GM21367 (cell line): ENCODE measurements at regions not wholly inside any gene's neighbourhood (a gene's known extent, or its start where the extent isn't known, plus 50 kb on each side); places are given as distances from the start of the nearest gene placed in this dataset.
"Not testable (repeated sequence)": the region's sequence is repeated elsewhere in the genome, so short reads cannot be mapped to it uniquely, and the experiment has no call there.

ENCODE experiments used
- ATAC-seq: cut with Tn5 transposase; IDR thresholded peaks from one replicate; pipeline ENCODE4 v1.9.1; 2021; ENCODE audit not compliant: unreplicated experiment

DNA sequence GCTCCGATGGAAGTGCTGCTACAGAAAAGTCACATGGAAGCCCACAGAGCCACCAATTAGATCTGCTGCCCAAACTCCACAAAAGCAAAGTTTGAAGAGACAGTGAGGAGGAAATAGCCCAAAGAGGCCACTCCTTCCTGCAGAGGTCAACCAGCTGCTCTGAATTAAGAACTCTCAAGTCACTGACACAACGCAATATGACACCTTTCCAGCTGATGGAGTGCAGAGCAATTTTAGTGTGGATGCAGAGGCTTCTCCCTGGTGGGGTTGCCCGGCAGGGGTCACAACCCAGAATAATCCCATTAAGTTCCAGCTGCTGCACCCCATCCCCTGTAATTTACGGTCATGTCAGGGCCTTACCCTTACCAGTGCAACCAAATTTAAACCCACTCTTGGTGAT lies 361.9 kb upstream of the JARID2 start:
- ATAC-seq: no peak

DNA sequence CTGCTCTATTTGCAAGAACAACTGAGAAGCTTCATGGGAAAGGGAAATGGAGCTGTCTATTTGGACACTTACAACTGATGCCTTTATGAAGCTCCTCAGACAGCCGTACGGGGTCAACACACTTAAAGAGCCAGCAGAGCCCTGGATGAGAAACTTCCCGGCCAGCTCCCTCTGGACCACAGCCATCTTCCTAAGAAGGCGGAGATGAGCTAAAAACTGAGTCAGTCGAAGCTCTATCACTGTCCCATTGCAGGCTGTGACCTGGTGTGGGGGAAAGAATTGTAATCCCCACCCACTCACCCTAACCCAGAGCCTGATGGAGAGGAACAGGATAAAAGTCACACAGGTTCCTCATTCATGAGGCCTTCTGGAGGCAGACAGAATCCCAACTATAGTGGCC lies 360.4 kb upstream of the JARID2 start:
- no peak for ATAC-seq

DNA sequence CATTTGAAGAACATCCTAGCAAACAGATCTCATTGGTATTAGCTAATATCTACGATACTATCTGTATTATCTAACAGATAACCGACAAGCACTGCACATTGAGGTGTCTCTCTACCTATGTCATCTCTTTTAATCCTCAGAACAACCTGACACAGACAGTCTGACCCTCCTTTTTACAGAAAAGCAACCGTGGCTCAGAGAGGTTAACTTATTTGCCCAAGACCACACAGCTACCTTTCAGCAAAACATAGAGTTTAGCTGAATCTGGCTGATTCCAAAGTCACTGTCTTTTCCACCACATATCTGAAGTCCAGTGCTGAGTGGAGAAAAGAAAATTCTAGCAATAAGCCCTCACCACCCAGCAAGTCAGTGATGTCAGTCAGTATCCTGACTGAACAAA lies 358.7 kb upstream of the JARID2 start:
- ATAC-seq: no peak

DNA sequence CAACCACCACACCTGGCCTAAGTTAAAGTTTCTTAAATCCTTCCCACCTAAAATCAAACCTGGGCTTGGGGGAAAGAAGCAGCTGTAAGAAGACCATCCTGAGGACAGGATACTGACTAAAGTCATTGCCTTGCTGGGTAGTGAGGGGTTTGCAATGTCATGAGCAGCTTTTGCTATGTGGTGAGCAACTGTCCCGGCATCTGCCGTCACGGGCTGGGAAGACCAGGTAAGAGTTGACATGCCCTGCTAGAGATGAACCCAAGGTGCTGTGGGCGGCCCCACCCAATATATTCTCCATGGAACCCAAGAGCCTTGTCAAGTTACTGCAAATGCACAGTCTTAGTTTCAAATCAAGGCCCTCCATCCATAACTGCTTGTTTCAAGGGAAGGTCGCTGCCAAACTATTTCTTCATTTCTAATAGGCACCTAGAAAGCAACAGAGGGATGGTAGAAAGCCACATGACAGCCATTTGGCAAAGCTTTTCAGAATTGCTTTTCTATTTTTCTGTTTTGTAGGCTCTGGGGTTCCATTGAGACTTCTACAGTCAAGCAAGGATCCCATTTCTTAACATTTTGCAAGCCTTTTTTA lies 357.8 kb upstream of the JARID2 start:
- ATAC-seq: no peak

DNA sequence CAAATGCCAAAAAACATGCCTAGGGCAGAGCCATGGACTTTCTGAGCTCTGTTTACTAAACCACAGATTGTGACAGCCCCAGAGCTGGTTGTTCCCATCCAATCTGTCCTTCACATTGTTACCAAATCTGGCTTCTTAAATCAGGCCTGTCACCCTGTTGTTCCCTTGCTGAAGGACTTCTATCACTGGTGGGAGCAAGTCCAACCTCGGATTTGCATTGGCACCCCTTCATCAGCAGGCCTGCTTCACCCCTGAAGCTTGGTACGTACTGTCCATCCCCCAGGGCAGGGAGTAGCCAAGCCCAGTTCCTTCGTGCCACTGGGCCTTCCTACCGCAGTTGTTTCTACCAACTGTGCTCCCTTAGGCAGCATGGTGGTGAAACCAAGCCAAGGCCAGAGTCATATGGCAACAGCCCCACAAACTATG lies 357.3 kb upstream of the JARID2 start:
- ATAC-seq: no peak

DNA sequence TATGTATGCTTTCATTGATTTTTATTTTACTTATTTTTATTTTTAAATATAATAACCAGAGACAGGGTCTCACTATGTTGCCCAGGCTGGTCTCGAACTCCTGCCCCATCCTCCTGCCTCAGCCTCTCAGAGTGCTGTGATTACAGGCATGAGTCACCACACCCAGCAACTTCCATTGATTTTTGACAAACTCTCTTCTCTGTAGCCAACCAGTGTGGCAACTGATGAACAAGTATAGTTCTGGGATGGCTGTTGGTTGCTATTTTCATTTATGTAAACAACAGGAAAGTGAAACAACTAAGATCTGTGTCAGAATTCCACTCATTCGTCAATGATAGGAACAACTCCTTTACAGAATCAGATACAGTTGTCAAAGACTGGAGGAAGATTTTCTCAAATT lies 356.7 kb upstream of the JARID2 start:
- ATAC-seq: no peak

DNA sequence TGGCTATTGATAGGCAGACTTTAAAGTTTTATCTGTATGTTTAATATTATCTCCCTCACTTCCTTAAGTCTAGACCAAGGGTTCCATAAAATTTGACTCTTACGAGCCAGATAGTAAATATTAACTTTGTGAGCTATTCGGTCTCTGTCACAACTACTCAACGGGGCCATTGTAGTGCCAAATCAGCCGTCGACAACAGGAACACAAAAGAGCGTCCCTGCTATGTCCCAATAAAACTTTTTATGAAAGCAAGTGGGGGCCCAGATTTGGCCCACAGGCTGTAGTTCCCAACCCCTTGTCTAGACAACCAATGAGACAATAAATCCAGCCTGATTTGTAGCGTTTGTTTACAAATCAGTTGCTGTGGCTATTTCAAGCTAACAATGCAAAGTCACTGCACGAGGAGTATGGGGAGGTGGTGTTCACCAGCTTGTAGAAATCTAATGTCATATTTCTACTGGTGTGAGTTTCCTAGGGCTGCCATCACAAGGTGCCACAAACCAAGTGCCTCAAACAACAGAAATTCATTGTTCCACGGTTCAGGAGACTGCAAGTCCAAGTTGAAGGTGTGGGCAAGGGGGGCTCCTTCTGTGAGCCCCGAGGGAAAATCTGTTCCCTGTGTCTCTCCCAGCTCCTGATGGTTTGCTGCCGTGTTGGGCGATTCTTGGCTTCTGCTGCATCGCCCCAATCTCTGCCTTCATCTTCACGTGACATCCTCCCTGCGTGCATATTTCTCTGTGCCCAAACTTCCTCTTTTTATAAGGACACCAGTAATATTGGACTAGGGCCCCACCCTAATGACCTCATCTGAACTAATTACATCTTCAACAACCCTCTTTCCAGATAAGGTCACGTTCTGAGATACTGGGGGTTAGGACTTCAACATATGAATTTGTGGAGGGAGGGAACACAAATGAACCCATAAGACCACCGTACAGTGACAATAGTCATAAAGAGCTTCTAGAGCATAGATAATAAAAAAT lies 356.0 kb upstream of the JARID2 start:
- ATAC-seq: no peak

DNA sequence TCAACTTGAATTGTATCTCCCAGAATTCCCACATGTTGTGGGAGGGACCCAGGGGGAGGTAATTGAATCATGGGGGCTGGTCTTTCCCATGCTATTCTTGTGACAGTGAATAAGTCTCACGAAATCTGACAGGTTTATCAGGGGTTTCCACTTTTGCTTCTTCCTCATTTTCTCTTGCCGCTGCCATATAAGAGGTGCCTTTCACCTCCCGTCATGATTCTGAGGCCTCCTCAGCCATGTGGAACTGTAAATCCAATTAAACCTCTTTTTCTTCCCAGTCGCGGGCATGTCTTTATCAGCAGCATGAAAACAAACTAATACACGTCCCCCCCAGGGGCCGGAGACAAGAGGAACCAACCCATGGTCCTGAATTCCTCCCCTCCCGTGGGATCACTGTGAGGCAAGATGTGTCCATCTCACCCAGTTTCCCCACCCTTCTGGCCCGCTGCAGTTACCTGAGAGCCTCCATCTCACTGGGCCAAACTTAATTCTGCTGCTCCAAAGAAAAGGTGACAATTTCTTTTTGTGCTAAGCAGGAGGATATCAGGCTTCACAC lies 354.0 kb upstream of the JARID2 start:
- ATAC-seq: not testable (repeated sequence)

DNA sequence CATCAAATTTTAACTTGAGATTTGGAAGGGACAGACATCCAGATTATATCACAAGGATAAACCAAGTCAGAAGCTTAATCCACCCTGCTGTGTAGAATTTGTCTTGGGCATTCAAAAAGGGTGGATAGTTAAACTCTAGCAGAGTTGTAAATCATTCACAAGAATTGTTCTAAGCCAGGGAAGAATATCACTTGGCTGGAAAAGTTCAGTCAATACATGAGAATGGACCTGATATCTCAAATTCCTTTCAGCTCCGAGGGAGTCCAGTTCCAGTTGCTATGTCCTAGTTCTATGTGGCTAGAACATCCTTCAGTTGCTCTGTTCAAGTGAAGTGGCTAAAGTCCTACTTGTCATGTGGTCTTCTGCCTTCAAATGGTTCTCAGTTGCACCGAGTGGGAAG lies 351.8 kb upstream of the JARID2 start:
- ATAC-seq: no peak

DNA sequence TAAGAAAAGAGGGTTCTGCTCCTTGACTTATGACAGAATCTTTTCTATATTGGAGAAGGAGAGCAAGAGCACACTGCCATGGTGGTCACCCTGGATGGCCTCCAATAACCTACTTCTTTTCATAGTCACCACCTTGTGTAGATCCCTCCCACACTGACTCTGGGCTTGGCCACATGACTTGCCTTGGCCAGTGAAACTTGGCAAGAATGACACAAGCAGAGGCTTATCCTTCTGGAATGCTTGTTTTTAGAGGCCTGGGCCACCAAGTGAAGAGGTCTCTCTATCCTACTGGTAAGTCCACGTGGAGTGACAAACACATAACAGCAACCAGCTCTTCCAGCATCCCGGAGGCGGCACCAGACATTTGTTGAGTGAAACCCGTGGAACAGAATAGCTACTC lies 349.4 kb upstream of the JARID2 start:
- no peak for ATAC-seq

DNA sequence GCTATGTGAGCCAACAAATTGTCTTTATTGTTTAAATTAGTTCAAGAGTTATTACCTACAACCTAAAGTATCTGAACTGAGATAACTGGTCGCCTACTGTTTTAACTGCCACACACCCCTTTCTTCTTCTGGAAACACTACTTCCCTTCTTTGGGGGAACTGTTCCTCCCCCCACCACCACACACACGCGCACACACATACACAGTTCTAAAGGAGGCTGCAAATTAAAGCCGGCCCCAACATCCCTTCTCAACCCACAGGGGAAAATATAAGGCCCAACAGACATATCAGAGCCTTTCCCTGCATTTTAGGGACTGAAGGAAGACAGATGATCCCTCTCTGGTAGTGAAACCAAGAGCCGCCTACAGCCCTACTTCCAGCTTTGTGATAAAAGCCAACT lies 348.0 kb upstream of the JARID2 start:
- ATAC-seq: no peak

DNA sequence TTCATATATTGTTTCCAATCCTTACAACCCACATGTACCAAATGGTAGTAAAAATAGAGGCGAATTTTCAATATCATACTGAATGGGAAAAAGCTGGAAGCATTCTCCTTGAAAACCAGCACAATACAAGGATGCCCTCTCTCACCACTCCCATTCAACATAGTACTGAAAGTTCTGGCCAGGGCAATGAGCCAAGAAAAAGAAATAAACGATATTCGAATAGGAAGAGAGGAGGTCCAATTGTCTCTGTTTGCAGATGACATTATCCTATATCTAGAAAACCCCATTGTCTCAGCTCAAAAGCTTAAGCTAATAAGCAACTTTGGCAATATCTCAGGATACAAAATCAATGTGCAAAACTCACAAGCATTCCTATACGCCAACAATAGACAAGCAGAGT lies 346.4 kb upstream of the JARID2 start:
- not testable (repeated sequence) for ATAC-seq

DNA sequence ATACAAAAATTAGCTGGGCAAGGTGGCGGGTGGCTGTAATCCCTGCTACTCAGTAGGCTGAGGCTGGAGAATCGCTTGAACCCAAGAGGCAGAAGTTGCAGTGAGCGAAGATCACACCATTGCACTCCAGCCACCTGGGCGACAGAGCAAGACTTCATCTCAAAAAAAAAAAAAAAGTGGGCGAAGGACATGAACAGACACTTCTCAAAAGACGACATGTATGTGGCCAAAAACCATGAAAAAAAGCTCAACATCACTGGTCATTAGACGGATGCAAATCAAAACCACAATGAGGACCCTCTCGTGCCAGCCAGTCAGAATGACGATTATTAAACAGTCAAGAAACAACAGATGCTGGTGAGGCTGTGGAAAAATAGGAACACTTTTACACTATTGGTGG lies 344.9 kb upstream of the JARID2 start:
- ATAC-seq: no peak

DNA sequence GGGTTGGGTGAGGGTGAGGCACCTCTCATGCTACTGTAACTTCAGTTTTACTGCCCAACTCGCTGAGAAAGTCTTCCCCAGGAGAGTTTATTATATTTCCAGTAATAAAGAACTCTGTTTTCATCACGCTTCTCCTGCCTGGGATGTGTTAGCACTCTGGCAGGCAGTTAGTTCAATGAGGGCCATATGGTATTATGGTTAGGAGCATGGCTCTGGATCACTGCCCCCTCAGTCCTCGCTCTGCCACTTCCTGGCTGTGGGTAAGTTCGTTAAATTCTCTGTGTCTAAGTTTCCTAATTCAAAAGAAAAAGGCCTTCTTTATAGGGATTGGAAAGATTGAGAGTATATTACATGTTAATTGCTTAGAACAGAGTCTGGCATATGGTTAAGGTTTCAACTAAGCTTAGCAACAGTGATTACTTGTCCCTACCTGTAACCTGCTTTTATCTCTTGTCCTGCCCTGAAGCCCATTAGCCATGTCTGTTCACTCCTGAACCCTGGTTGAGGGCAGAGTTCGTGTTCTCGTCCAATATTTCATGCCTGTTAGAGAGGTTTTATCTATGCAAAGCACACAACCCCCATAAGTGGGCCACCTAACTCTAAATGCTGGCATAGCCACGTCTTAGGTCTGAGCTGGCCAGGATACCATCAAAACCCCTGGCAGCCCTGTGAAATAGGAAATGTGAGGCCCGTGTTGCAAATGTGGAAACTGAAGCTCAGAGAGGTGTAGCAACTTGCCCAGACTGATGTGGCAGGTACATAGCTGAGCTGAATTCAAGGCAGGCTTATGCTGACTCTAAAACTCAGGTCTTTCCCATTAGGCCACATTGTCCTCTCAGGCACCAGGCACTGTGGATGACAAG lies 342.5 kb upstream of the JARID2 start:
- ATAC-seq: no peak

DNA sequence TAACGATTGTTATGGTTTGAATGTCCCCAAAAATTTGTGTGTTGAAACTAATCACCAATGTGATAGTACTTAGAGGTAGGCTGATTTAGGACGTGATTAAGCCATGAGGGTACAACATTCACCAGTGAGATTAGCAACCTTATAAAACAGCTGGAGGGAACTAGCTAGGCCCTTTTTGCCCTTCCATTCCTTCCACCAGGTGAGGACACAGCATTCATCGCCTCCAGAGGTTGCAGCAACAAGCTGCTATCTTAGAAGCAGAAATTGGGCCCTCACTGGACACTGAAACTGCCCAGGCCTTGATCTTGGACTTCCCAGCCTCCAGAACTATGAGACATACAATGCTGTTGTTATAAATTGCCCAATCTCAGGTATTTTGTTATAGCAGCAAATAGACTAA lies 340.7 kb upstream of the JARID2 start:
- no peak for ATAC-seq

DNA sequence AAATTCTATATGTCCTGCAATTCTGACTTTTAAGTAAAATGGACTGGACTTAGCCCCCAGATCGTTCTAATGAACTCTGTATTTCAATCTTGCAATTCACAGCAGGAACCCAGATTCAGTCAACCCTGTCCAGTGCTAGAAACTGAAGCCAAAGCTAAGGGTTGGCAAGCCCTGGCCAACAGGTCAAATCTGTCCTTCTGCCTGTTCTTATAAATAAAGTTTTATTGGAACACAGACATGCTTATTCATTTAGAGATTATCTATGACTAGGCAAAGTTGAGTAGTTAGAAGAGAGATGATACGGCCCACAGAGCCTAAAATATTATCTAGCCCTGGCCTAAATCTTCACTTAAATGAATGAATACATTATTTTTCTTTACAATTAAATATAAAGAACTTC lies 339.2 kb upstream of the JARID2 start:
- ATAC-seq: no peak

DNA sequence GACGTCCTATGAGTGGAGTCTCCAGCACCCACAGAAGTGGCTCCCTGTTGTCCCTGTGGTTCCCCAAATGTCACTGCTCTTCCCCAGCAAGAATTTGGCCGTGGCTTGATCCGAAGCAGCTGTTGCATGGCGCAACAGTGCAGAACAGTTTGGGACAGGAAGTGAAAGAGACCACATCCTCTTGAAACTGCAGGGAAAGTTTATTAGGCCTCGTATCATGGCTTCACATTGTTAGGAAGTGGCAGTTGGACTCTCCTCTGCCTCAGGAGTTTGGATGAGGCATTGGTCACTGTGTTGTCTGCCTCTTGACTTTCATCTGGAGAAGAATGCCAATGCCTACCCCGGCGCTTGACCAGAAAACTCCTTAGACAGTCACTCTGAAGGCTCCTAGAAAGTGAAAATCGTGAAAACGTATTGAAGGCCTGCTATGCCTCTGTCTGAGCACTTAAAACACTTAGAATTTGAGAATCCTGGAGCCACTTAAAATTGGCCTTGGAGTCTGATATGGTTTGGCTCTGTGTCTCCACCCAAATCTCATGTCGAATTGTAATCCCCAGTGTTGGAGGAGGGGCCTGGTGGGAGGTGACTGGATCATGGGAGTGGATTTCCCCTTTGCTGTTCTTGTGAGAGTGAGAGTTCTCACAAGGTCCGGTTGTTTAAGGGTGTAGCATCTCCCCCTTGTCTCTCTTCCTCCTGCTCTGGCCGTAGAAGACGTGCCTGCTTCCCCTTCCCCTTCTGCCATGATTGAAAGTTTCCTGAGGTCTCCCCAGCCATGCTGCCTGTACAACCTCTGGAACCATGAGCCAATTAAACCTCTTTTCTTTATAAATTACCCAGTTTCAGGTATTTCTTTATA lies 334.9 kb upstream of the JARID2 start:
- ATAC-seq: no peak

DNA sequence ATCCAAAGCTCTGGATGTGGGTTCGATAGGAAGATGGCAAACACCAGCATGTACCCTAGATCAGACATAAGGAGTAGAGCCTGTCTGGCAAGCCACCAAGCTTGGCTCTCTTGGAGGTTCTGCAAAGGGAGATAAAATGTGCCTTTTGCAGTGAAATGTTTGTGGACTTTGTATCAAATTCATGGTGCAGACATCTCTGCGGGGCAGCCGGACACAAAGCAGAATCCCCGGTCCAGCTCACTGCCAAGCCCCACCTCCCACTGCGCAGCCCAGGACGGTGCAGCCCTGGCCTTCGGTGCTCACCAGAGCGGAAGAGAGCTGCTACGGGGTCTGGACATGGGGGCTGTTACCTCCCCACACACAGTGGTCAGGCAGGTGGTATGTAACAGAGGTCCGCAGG lies 333.6 kb upstream of the JARID2 start:
- ATAC-seq: no peak

DNA sequence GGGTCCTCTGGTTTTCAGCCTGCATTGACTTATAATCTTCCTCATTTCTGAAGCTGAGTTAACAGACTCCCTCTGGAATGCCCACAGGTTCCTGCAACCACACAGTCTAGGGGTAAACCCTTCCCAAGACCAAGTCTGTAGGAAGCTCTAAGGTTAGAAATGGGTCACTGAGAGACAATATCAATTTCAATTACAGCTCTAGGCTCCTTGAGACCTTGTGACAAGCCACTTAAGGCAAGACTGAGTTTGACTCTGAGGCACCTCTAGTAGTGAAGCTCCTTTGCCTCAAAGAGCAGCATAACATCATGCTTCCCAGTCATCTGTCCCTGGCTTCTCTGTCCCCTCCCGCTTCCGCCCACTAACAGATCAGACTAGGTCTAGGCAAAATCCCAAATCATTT lies 333.2 kb upstream of the JARID2 start:
- no peak for ATAC-seq

DNA sequence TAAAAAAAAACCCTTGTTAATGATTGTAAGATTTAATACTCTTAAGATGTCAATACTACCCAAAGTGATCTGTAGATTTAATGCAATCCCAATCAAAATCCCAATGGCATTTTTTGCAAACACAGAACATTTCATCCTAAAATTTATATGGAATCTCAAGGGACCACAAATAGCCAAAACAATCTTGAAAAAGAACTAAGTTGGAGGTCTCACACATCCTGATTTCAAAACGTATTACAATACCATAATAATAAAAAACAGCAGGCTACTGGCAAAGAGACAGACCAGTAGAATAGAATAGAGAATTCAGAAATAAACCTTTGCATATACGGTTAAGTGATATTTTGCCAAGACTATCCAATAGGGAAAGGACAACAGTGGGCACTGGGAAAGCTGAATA lies 331.9 kb upstream of the JARID2 start:
- ATAC-seq: no peak
